GM19324 (cell line): ENCODE measurements at regions not wholly inside any gene's neighbourhood (a gene's known extent, or its start where the extent isn't known, plus 50 kb on each side); places are given as distances from the start of the nearest gene placed in this dataset.
"Not testable (repeated sequence)": the region's sequence is repeated elsewhere in the genome, so short reads cannot be mapped to it uniquely, and the experiment has no call there.

Experiments used
- ATAC-seq: cut with Tn5 transposase; IDR thresholded peaks from one replicate; pipeline ENCODE4 v1.9.1; 2021; ENCODE audit warnings: mild to moderate bottlenecking, moderate library complexity; ENCODE audit not compliant: unreplicated experiment, low FRiP score

- no peak for ATAC-seq
Measured at GRCh38 chr2:163133602-163134001, 295.0 kb upstream of the KCNH7 start.

- no peak for ATAC-seq
Measured at GRCh38 chr2:163132850-163133249, 294.3 kb upstream of the KCNH7 start.

GRCh38 chr2:163132207-163132606 lies 293.6 kb upstream of the KCNH7 start:
- ATAC-seq: not testable (repeated sequence)

- no peak for ATAC-seq
Measured at GRCh38 chr2:163123526-163123925, 285.0 kb upstream of the KCNH7 start.

GRCh38 chr2:163122257-163122656 lies 283.7 kb upstream of the KCNH7 start:
- ATAC-seq: no peak

GRCh38 chr2:163121483-163121882 lies 282.9 kb upstream of the KCNH7 start:
- peak; percentile 54 for ATAC-seq

- ATAC-seq: no peak
Measured at GRCh38 chr2:163119966-163120365, 281.4 kb upstream of the KCNH7 start.

- no peak for ATAC-seq
Measured at GRCh38 chr2:163086940-163087339, 248.4 kb upstream of the KCNH7 start.

- not testable (repeated sequence) for ATAC-seq
Measured at GRCh38 chr2:163085366-163086024, 246.9 kb upstream of the KCNH7 start.

- no peak for ATAC-seq
Measured at GRCh38 chr2:163081754-163082153, 243.2 kb upstream of the KCNH7 start.

- no peak for ATAC-seq
Measured at GRCh38 chr2:163077241-163077640, 238.7 kb upstream of the KCNH7 start.

GRCh38 chr2:163066085-163066484 lies 227.5 kb upstream of the KCNH7 start:
- ATAC-seq: no peak

- no peak for ATAC-seq
Measured at GRCh38 chr2:163062524-163062923, 224.0 kb upstream of the KCNH7 start.

- ATAC-seq: no peak
Measured at GRCh38 chr2:163046615-163047014, 208.0 kb upstream of the KCNH7 start.

GRCh38 chr2:163045830-163046229 lies 207.3 kb upstream of the KCNH7 start:
- no peak for ATAC-seq

- no peak for ATAC-seq
Measured at GRCh38 chr2:163044114-163044513, 205.5 kb upstream of the KCNH7 start.

- no peak for ATAC-seq
Measured at GRCh38 chr2:163043201-163043600, 204.6 kb upstream of the KCNH7 start.

GRCh38 chr2:163039266-163039665 lies 200.7 kb upstream of the KCNH7 start:
- ATAC-seq: no peak

GRCh38 chr2:163028807-163029206 lies 190.2 kb upstream of the KCNH7 start:
- ATAC-seq: no peak

- ATAC-seq: not testable (repeated sequence)
Measured at GRCh38 chr2:163026136-163026775, 187.7 kb upstream of the KCNH7 start.

- not testable (repeated sequence) for ATAC-seq
Measured at GRCh38 chr2:163016882-163017281, 178.3 kb upstream of the KCNH7 start.

GRCh38 chr2:163011000-163011399 lies 172.4 kb upstream of the KCNH7 start:
- no peak for ATAC-seq
